MM.1S (cell line): ENCODE measurements at regions not wholly inside any gene's neighbourhood (a gene's known extent, or its start where the extent isn't known, plus 50 kb on each side); places are given as distances from the start of the nearest gene placed in this dataset.

Experiments used
- DNase-seq: peaks from one replicate; pipeline ENCODE4 v3.0.0-alpha.2; 2015
- H2AFZ ChIP-seq: fragments of 300-600 bp; sonication (generic); 2 replicates; pipeline ENCODE4 v1.6.0; 2016; ENCODE audit warnings: antibody characterized with exemption, low read length
- H3F3A ChIP-seq: fragments of 300-600 bp; sonication (generic); 2 replicates; pipeline ENCODE4 v1.6.1; 2016; ENCODE audit warnings: mild to moderate bottlenecking, antibody characterized with exemption, low read length, moderate library complexity, mixed read lengths; ENCODE audit not compliant: insufficient read depth
- H3K27ac ChIP-seq: fragments of 300-600 bp; sonication (generic); 2 replicates; pipeline ENCODE4 v1.5.1; 2016; ENCODE audit warnings: mild to moderate bottlenecking, low read length
- H3K27me3 ChIP-seq: fragments of 300-600 bp; sonication (generic); replicated peaks from 2 replicates; pipeline ENCODE4 v1.6.0; 2016; ENCODE audit warnings: low read length; ENCODE audit not compliant: insufficient read depth
- H3K36me3 ChIP-seq: fragments of 300-600 bp; sonication (generic); replicated peaks from 2 replicates; pipeline ENCODE4 v1.6.1; 2016; ENCODE audit warnings: mild to moderate bottlenecking, low read length, mixed read lengths; ENCODE audit not compliant: insufficient read depth
- H3K4me1 ChIP-seq: fragments of 300-600 bp; sonication (generic); 2 replicates; pipeline ENCODE4 v1.6.1; 2016; ENCODE audit warnings: low read length, mixed read lengths
- H3K4me2 ChIP-seq: fragments of 300-600 bp; sonication (generic); 2 replicates; pipeline ENCODE4 v1.6.0; 2016; ENCODE audit warnings: low read depth, low read length
- H3K4me3 ChIP-seq: fragments of 300-600 bp; sonication (generic); 2 replicates; pipeline ENCODE4 v1.5.1; 2016; ENCODE audit warnings: low read length, mixed read lengths
- H3K79me2 ChIP-seq: fragments of 300-600 bp; sonication (generic); 2 replicates; pipeline ENCODE4 v1.6.1; 2016; ENCODE audit warnings: mixed run types, low read length, mixed read lengths
- H3K9ac ChIP-seq: fragments of 300-600 bp; sonication (generic); 2 replicates; pipeline ENCODE4 v1.6.1; 2016; ENCODE audit warnings: low read length, mixed read lengths
- H3K9me2 ChIP-seq: fragments of 300-600 bp; sonication (generic); replicated peaks from 2 replicates; pipeline ENCODE4 v1.6.1; 2016; ENCODE audit warnings: mild to moderate bottlenecking, low read length, mixed read lengths; ENCODE audit not compliant: insufficient read depth
- H3K9me3 ChIP-seq: fragments of 300-600 bp; sonication (generic); replicated peaks from 2 replicates; pipeline ENCODE4 v1.6.1; 2016; ENCODE audit warnings: mild to moderate bottlenecking, low read length, mixed read lengths; ENCODE audit not compliant: insufficient read depth
- H4K20me1 ChIP-seq: fragments of 300-600 bp; sonication (generic); 2 replicates; pipeline ENCODE4 v1.6.1; 2016; ENCODE audit warnings: mild to moderate bottlenecking, low read length, moderate library complexity, mixed read lengths; ENCODE audit not compliant: insufficient read depth
- CTCF ChIP-seq: fragments of 300-600 bp; sonication (generic); IDR thresholded peaks from 2 replicates; pipeline ENCODE4 v1.5.1; 2016; ENCODE audit warnings: antibody characterized with exemption, low read length, mixed read lengths
- EZH2 ChIP-seq: fragments of 300-600 bp; sonication (generic); optimal IDR thresholded peaks from 2 replicates; pipeline ENCODE3; 2017; ENCODE audit warnings: low read depth, mild to moderate bottlenecking, antibody characterized with exemption, low read length, mixed read lengths
- EZH2phosphoT487 ChIP-seq: fragments of 300-600 bp; sonication (generic); IDR thresholded peaks from 2 replicates; pipeline ENCODE4 v1.6.1; 2018; ENCODE audit warnings: antibody characterized with exemption, low read length

GRCh38 chr11:100459811-100460210 is 227.3 kb upstream of the ARHGAP42 start:
- DNase-seq, result no peak
- no peaks in the 10 kb centered on the region for H3K27me3 ChIP-seq
- no peaks in the 10 kb centered on the region for H3K4me1 ChIP-seq
- TF ChIP-seq CTCF (no peak), EZH2 (no peak), EZH2phosphoT487 (no peak)
- H3K9me2 ChIP-seq, result no peaks in the 10 kb centered on the region
- H3K4me3 ChIP-seq, result no peak overlapping the region
- no peak overlapping the region for H2AFZ ChIP-seq
- no peak overlapping the region for H3K27ac ChIP-seq
- no peaks in the 10 kb centered on the region for H3K9me3 ChIP-seq
- H3K9ac ChIP-seq, result no peak overlapping the region
- no peaks in the 10 kb centered on the region for H3K79me2 ChIP-seq
- no peaks in the 10 kb centered on the region for H4K20me1 ChIP-seq
- H3F3A ChIP-seq, result no peaks in the 10 kb centered on the region
- H3K36me3 ChIP-seq, result no peaks in the 10 kb centered on the region
- no peak overlapping the region for H3K4me2 ChIP-seq

- no peak overlapping the region for H3K9ac ChIP-seq
- H3K36me3 ChIP-seq, result no peaks in the 10 kb centered on the region
- no peak overlapping the region for H2AFZ ChIP-seq
- no peak overlapping the region for H3K4me2 ChIP-seq
- TF ChIP-seq EZH2 (no peak), CTCF (no peak), EZH2phosphoT487 (no peak)
- no peaks in the 10 kb centered on the region for H3K27me3 ChIP-seq
- DNase-seq, result no peak
- no peaks in the 10 kb centered on the region for H3F3A ChIP-seq
- no peaks in the 10 kb centered on the region for H3K79me2 ChIP-seq
- H3K9me3 ChIP-seq, result no peaks in the 10 kb centered on the region
- no peak overlapping the region for H3K4me3 ChIP-seq
- H4K20me1 ChIP-seq, result no peaks in the 10 kb centered on the region
- no peaks in the 10 kb centered on the region for H3K9me2 ChIP-seq
- H3K4me1 ChIP-seq, result no peaks in the 10 kb centered on the region
- no peak overlapping the region for H3K27ac ChIP-seq
Observed at GRCh38 chr11:100460426-100460825, 226.7 kb upstream of the ARHGAP42 start.

- TF ChIP-seq EZH2 (no peak), CTCF (no peak), EZH2phosphoT487 (no peak)
Observed at GRCh38 chr11:100467821-100468508, 219.1 kb upstream of the ARHGAP42 start.

More at GRCh38 chr11:100467821-100468508, 219.1 kb upstream of the ARHGAP42 start:
- no peaks in the 10 kb centered on the region for H3F3A ChIP-seq
- H3K9me3 ChIP-seq, result no peaks in the 10 kb centered on the region
- no peak overlapping the region for H3K27ac ChIP-seq
- DNase-seq, result no peak
- no peaks in the 10 kb centered on the region for H4K20me1 ChIP-seq
- no peak overlapping the region for H3K4me2 ChIP-seq
- no peak overlapping the region for H2AFZ ChIP-seq
- no peak overlapping the region for H3K4me3 ChIP-seq
- no peaks in the 10 kb centered on the region for H3K4me1 ChIP-seq
- H3K9ac ChIP-seq, result no peak overlapping the region
- H3K79me2 ChIP-seq, result no peaks in the 10 kb centered on the region
- H3K9me2 ChIP-seq, result no peaks in the 10 kb centered on the region
- H3K36me3 ChIP-seq, result no peaks in the 10 kb centered on the region
- H3K27me3 ChIP-seq, result no peaks in the 10 kb centered on the region
